HCT116 (cell line): ENCODE measurements at regions not wholly inside any gene's neighbourhood (a gene's known extent, or its start where the extent isn't known, plus 50 kb on each side); places are given as distances from the start of the nearest gene placed in this dataset.

Experiments
- CEBPB ChIP-seq: IDR thresholded peaks from 2 replicates; pipeline ENCODE4 v1.6.1; 2012; ENCODE audit warnings: low read depth
- CTCF ChIP-seq, 3 experiments: fragments of 200-600 bp in 1 of 3; sonication (generic) in 1 of 3; IDR thresholded peaks in 2 of 3; conservative IDR thresholded peaks in 1 of 3; 2 replicates each; pipeline ENCODE4 v1.5.1; 2012 to 2017; ENCODE audit warnings: low read depth in 2 of 3, low read length in 2 of 3, antibody characterized with exemption in 1 of 3, borderline replicate concordance in 1 of 3, control low read depth in 1 of 3, mild to moderate bottlenecking in 1 of 3, mixed read lengths in 1 of 3, mixed run types in 1 of 3, moderate library complexity in 1 of 3; ENCODE audit not compliant: insufficient read depth in 1 of 3
- EGR1 ChIP-seq: IDR thresholded peaks from 2 replicates; pipeline ENCODE4 v1.6.1; 2012; ENCODE audit warnings: low read depth
- EZH2 ChIP-seq: fragments of 200-600 bp; sonication (generic); IDR thresholded peaks from 2 replicates; pipeline ENCODE4 v1.6.1; 2017; ENCODE audit warnings: antibody characterized with exemption, mixed run types
- EZH2phosphoT487 ChIP-seq: fragments of 200-600 bp; IDR thresholded peaks from 2 replicates; pipeline ENCODE4 v1.6.1; 2018; ENCODE audit warnings: antibody characterized with exemption, borderline replicate concordance
- POLR2A ChIP-seq: IDR thresholded peaks from 2 replicates; pipeline ENCODE4 v1.7.0; 2011; ENCODE audit warnings: borderline replicate concordance; ENCODE audit not compliant: insufficient read depth, insufficient read length; ENCODE audit errors: extremely low read depth
- POLR2AphosphoS5 ChIP-seq: IDR thresholded peaks from 2 replicates; pipeline ENCODE4 v1.6.1; 2011; ENCODE audit warnings: mild to moderate bottlenecking, low read depth, low read length, moderate library complexity
- RAD21 ChIP-seq: IDR thresholded peaks from 2 replicates; pipeline ENCODE4 v1.6.1; 2012; ENCODE audit warnings: low read depth, mild to moderate bottlenecking
- SIN3A ChIP-seq: IDR thresholded peaks from 2 replicates; pipeline ENCODE4 v1.6.1; 2012; ENCODE audit warnings: low read depth
- SP1 ChIP-seq: IDR thresholded peaks from 2 replicates; pipeline ENCODE4 v1.6.1; 2012; ENCODE audit warnings: low read depth
- TCF7L2 ChIP-seq: IDR thresholded peaks from 2 replicates; pipeline ENCODE4 v1.7.0; 2011; ENCODE audit warnings: borderline replicate concordance, inconsistent platforms; ENCODE audit not compliant: insufficient read depth, insufficient read length; ENCODE audit errors: extremely low read depth
- ZFX ChIP-seq: fragments of 450-650 bp; IDR thresholded peaks from 2 replicates; pipeline ENCODE4 v1.6.1; 2017
- ZNF274 ChIP-seq: fragments of 200-500 bp; sonication (Bioruptor generic); IDR thresholded peaks from 2 replicates; pipeline ENCODE4 v1.6.1; 2014; ENCODE audit warnings: mild to moderate bottlenecking, low read depth, low read length, inconsistent platforms

DNA sequence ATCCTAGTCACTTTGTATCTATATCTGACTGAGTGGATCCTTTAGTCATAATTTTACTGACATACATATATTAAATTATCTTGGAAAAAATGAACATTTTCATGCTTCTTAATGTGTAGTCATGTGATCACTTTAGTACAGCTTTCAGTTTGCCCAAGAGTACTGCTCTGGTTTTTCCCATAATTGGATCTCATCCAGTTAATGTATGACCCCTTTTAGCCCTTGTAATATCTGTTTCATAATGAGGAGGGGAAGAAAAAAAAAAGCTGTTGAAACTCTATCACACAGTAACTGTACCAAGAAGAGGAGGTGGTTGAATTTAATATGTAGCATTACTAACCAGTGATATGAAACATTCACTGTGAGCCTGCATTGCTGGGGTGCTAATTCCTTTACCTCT, 328.7 kb downstream of the PTPRC start:
- TF ChIP-seq POLR2A (no peak), CTCF (IDR thresholded peaks at IDR 0.05 in 2 of 3, conservative IDR thresholded peaks at IDR 0.05 in 1 of 3; ENCODE audit: borderline replicate concordance in 1 of 3, insufficient read depth in 1 of 3, low read depth in 2 of 3, low read length in 2 of 3) (no peak), EGR1 (no peak), POLR2AphosphoS5 (no peak), EZH2 (no peak), TCF7L2 (no peak), SP1 (no peak), EZH2phosphoT487 (no peak), SIN3A (no peak), RAD21 (no peak), ZNF274 (no peak), CEBPB (no peak), ZFX (no peak)
